Suprapubic skin (tissue), 3 donors: ENCODE measurements at regions not wholly inside any gene's neighbourhood (a gene's known extent, or its start where the extent isn't known, plus 50 kb on each side); places are given as distances from the start of the nearest gene placed in this dataset.

ENCODE experiments used
- EP300 ChIP-seq: sonication (generic); formaldehyde crosslinking; IDR thresholded peaks from one replicate; pipeline ENCODE4 v1.6.1; 2017; ENCODE audit warnings: antibody characterized with exemption
- POLR2A ChIP-seq, 2 donors: fragments of 450-650 bp; IDR thresholded peaks; one replicate each; pipeline ENCODE4 v1.6.1; 2017; ENCODE audit warnings: antibody characterized with exemption in 2 of 2, mild to moderate bottlenecking in 2 of 2, moderate library complexity in 2 of 2
- TF ChIP-seq, protein P1 (sequence below), 2 donors: fragments of 200-600 bp in 1 of 2; fragments of 450-650 bp in 1 of 2; sonication (generic) in 1 of 2; IDR thresholded peaks; one replicate each; pipeline ENCODE4 v1.5.1; 2016 to 2019; ENCODE audit warnings: antibody characterized with exemption in 2 of 2, mild to moderate bottlenecking in 1 of 2, moderate library complexity in 1 of 2

DNA sequence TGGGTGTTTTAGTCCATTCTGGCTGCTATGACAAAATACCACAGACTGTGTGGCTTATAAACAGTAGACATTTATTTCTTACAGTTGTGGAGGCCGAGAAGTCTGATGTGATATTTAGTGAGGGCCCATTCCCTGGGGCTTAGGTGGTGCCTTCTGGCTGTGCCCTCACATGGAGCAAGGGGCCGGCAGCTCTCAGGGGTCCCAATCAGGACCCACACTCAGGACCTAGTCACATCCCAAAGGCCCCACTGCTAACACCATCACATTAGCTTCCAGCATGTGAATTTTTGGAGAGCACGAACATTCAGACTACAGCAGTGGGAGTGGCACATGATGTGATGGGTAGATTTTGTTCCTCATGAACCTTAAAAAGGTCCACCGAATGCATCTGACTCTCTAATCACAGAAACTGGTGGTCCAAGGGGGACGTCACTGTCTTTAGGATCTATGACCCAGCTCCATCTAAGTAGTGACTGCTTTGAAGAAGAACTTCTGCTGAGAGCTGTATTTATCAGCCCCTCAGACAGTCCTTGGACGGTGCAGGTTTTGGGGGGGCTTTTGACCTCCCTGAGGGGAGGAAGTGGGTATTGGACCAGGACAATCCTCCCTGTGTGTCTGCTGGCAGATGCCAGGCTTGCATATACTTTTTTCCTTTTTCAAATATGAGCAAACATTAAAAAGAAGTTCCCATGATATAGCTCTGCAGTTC, 154.5 kb upstream of the ZNF32 start:
- TF ChIP-seq, protein P1, sequence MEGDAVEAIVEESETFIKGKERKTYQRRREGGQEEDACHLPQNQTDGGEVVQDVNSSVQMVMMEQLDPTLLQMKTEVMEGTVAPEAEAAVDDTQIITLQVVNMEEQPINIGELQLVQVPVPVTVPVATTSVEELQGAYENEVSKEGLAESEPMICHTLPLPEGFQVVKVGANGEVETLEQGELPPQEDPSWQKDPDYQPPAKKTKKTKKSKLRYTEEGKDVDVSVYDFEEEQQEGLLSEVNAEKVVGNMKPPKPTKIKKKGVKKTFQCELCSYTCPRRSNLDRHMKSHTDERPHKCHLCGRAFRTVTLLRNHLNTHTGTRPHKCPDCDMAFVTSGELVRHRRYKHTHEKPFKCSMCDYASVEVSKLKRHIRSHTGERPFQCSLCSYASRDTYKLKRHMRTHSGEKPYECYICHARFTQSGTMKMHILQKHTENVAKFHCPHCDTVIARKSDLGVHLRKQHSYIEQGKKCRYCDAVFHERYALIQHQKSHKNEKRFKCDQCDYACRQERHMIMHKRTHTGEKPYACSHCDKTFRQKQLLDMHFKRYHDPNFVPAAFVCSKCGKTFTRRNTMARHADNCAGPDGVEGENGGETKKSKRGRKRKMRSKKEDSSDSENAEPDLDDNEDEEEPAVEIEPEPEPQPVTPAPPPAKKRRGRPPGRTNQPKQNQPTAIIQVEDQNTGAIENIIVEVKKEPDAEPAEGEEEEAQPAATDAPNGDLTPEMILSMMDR (IDR thresholded peaks at IDR 0.05) = no peak
- no peak for TF ChIP-seq POLR2A (IDR thresholded peaks at IDR 0.05)
- no peak for TF ChIP-seq EP300
